Activated CD8-positive, alpha-beta memory T cell treated with anti-CD3 and anti-CD28 coated beads for 36 hours (primary cell): ENCODE measurements at regions not wholly inside any gene's neighbourhood (a gene's known extent, or its start where the extent isn't known, plus 50 kb on each side); places are given as distances from the start of the nearest gene placed in this dataset.
"Not testable (repeated sequence)": the region's sequence is repeated elsewhere in the genome, so short reads cannot be mapped to it uniquely, and the experiment has no call there.

Experiments used
- CTCF ChIA-PET: fragments of 350-600 bp; sonication (Branson Sonifier 250); formaldehyde crosslinking; loops from one replicate; lab custom pipeline; 2021; ENCODE audit warnings: antibody characterized with exemption; lab: Charles Lee
- POLR2A ChIA-PET: fragments of 350-600 bp; sonication (Branson Sonifier 250); formaldehyde crosslinking; loops from one replicate; lab custom pipeline; 2021; ENCODE audit warnings: antibody characterized with exemption; lab: Charles Lee

GRCh38 chr15:60181957-60182356, 177.8 kb downstream of the FOXB1 start:
- CTCF ChIA-PET, POLR2A ChIA-PET: not testable (repeated sequence)

- POLR2A ChIA-PET, result no interaction called here
- CTCF ChIA-PET, result no interaction called here
These were observed 179.3 kb downstream of the FOXB1 start for GRCh38 chr15:60183366-60183765.

GRCh38 chr15:60184579-60184978, 180.5 kb downstream of the FOXB1 start:
- ChIA-PET POLR2A (no interaction called here), CTCF (no interaction called here)

GRCh38 chr15:60191016-60191415, 186.9 kb downstream of the FOXB1 start:
- CTCF ChIA-PET, result no interaction called here
- POLR2A ChIA-PET, result no interaction called here

- POLR2A ChIA-PET, result no interaction called here
These were observed 187.7 kb downstream of the FOXB1 start for GRCh38 chr15:60191821-60192220.

GRCh38 chr15:60195611-60196010, 191.5 kb downstream of the FOXB1 start:
- ChIA-PET CTCF (no interaction called here), POLR2A (no interaction called here)

More at GRCh38 chr15:60191821-60192220, 187.7 kb downstream of the FOXB1 start:
- CTCF ChIA-PET, result no interaction called here

GRCh38 chr15:60204131-60204885, 193.5 kb downstream of the ANXA2 start:
- CTCF ChIA-PET, result interaction anchor here (0.7 kb wide), 1 partner anchor 8 kb away, joined by 3 read pairs; no protein-coding TSS in a partner anchor
- POLR2A ChIA-PET, result no interaction called here

GRCh38 chr15:60208709-60209108, 189.1 kb downstream of the ANXA2 start:
- POLR2A ChIA-PET, result no interaction called here
- CTCF ChIA-PET, result no interaction called here

GRCh38 chr15:60212536-60212935, 185.2 kb downstream of the ANXA2 start:
- POLR2A ChIA-PET, result no interaction called here

GRCh38 chr15:60213377-60214000, 184.3 kb downstream of the ANXA2 start:
- ChIA-PET CTCF (no interaction called here), POLR2A (no interaction called here)

More at GRCh38 chr15:60212536-60212935, 185.2 kb downstream of the ANXA2 start:
- CTCF ChIA-PET, result interaction anchor here (0.5 kb wide), 1 partner anchor 8 kb away, joined by 3 read pairs; no protein-coding TSS in a partner anchor

GRCh38 chr15:60214201-60214600, 183.6 kb downstream of the ANXA2 start:
- CTCF ChIA-PET, result no interaction called here

GRCh38 chr15:60215225-60215963, 182.4 kb downstream of the ANXA2 start:
- ChIA-PET POLR2A (no interaction called here), CTCF (no interaction called here)

More at GRCh38 chr15:60214201-60214600, 183.6 kb downstream of the ANXA2 start:
- POLR2A ChIA-PET, result no interaction called here

GRCh38 chr15:60217161-60217560, 180.6 kb downstream of the ANXA2 start:
- ChIA-PET CTCF (no interaction called here), POLR2A (no interaction called here)

- ChIA-PET CTCF (no interaction called here), POLR2A (no interaction called here)
These were observed 179.5 kb downstream of the ANXA2 start for GRCh38 chr15:60218256-60218655.

- ChIA-PET POLR2A (no interaction called here), CTCF (no interaction called here)
These were observed 177.9 kb downstream of the ANXA2 start for GRCh38 chr15:60219866-60220265.

GRCh38 chr15:60221356-60221755, 176.4 kb downstream of the ANXA2 start:
- POLR2A ChIA-PET, result interaction anchor here (0.6 kb wide), 1 partner anchor 116 kb away, joined by 6 read pairs; no protein-coding TSS in a partner anchor
- CTCF ChIA-PET, result no interaction called here

- POLR2A ChIA-PET, result no interaction called here
- CTCF ChIA-PET, result interaction anchor here (0.6 kb wide), 1 partner anchor 1893 kb away, joined by 3 read pairs; no protein-coding TSS in a partner anchor
These were observed 175.4 kb downstream of the ANXA2 start for GRCh38 chr15:60222404-60222803.

- CTCF ChIA-PET, result no interaction called here
- POLR2A ChIA-PET, result no interaction called here
These were observed 174.6 kb downstream of the ANXA2 start for GRCh38 chr15:60223176-60223575.

- CTCF ChIA-PET, result no interaction called here
- POLR2A ChIA-PET, result no interaction called here
These were observed 170.9 kb downstream of the ANXA2 start for GRCh38 chr15:60226924-60227323.

GRCh38 chr15:60228101-60228500, 169.7 kb downstream of the ANXA2 start:
- ChIA-PET POLR2A (no interaction called here), CTCF (interaction anchor here (0.6 kb wide), 1 partner anchor 153 kb away, joined by 3 read pairs; no protein-coding TSS in a partner anchor)
